DND-41 (cell line): ENCODE measurements at regions not wholly inside any gene's neighbourhood (a gene's known extent, or its start where the extent isn't known, plus 50 kb on each side); places are given as distances from the start of the nearest gene placed in this dataset.
"Not testable (repeated sequence)": the region's sequence is repeated elsewhere in the genome, so short reads cannot be mapped to it uniquely, and the experiment has no call there.

Experiments used
- CTCF ChIP-seq: IDR thresholded peaks from 2 replicates; pipeline ENCODE4 v1.5.1; 2012; ENCODE audit warnings: borderline replicate concordance, low read length, moderate library complexity, mild to moderate bottlenecking; ENCODE audit not compliant: poor library complexity, severe bottlenecking; ENCODE audit errors: extremely low read depth
- EZH2 ChIP-seq: IDR thresholded peaks from 3 replicates; pipeline ENCODE4 v1.6.1; 2012; ENCODE audit warnings: borderline replicate concordance, low read depth, mild to moderate bottlenecking, moderate library complexity, low read length, inconsistent platforms; ENCODE audit not compliant: severe bottlenecking

GRCh38 chr2:113336040-113336439, 57.3 kb upstream of the PAX8 start:
- TF ChIP-seq CTCF, EZH2: not testable (repeated sequence)
